Tibial artery (tissue), 4 donors: ENCODE measurements at regions not wholly inside any gene's neighbourhood (a gene's known extent, or its start where the extent isn't known, plus 50 kb on each side); places are given as distances from the start of the nearest gene placed in this dataset.

ENCODE experiments used
- DNase-seq, 2 donors: peaks; one replicate each; pipeline ENCODE4 v3.0.0-alpha.2; 2019
- H3K27ac ChIP-seq, 2 donors: fragments of 200-600 bp; sonication (generic) in 1 of 2; 1 replicate in 1 of 2; 2 replicates in 1 of 2; pipeline ENCODE4 v1.5.1; 2018 to 2019; ENCODE audit warnings: mild to moderate bottlenecking in 1 of 2
- H3K27me3 ChIP-seq, 2 donors: fragments of 200-600 bp; sonication (generic) in 1 of 2; one replicate each; pipeline versions ENCODE4 v1.5.1 to v1.6.0; 2016 to 2019
- H3K36me3 ChIP-seq, 3 donors: fragments of 200-600 bp; sonication (generic) in 2 of 3; one replicate each; pipeline ENCODE4 v1.5.1; 2016 to 2019; ENCODE audit warnings: mild to moderate bottlenecking in 2 of 3
- H3K4me1 ChIP-seq, 4 donors: fragments of 200-600 bp; sonication (generic) in 2 of 4; 1 replicate in 3 of 4; 2 replicates in 1 of 4; pipeline ENCODE4 v1.5.1; 2016 to 2019
- H3K4me3 ChIP-seq, 2 donors: fragments of 200-600 bp; sonication (generic) in 1 of 2; 1 replicate in 1 of 2; 2 replicates in 1 of 2; pipeline ENCODE4 v1.5.1; 2018 to 2019; ENCODE audit warnings: mild to moderate bottlenecking in 2 of 2
- H3K9me3 ChIP-seq, 3 donors: fragments of 200-600 bp; sonication (generic) in 1 of 3; one replicate each; pipeline ENCODE4 v1.5.1; 2016 to 2019
- CTCF ChIP-seq, 2 experiments: fragments of 200-600 bp in 1 of 2; fragments of 450-650 bp in 1 of 2; IDR thresholded peaks; one replicate each; pipeline ENCODE4 v1.5.1; 2017 to 2019; ENCODE audit warnings: antibody characterized with exemption in 2 of 2, mild to moderate bottlenecking in 1 of 2, moderate library complexity in 1 of 2
- intact Hi-C: fragments of 100-400 bp; cut with DNase I; formaldehyde crosslinking; loops from one replicate; pipeline ENCODE4 v1.15.0; 2023; ENCODE audit warnings: low total_unique reads

- DNase-seq: no peak
- H3K27ac ChIP-seq: no peak overlapping the region
- TF ChIP-seq CTCF (IDR thresholded peaks at IDR 0.05): no peak
These were observed 1044.2 kb downstream of the PLOD2 start for GRCh38 chr3:145116769-145117168.

GRCh38 chr3:145118303-145118702 lies 1042.7 kb downstream of the PLOD2 start:
- Histone ChIP-seq H3K4me3 (no peak overlapping the region), H3K36me3 (no peaks in the 10 kb centered on the region), H3K27me3 (no peaks in the 10 kb centered on the region), H3K27ac (no peak overlapping the region), H3K9me3 (no peaks in the 10 kb centered on the region), H3K4me1 (no peaks in the 10 kb centered on the region)
- TF ChIP-seq CTCF (IDR thresholded peaks at IDR 0.05): no peak
- intact Hi-C loops: no loop called here
- DNase-seq: no peak

More at GRCh38 chr3:145116769-145117168, 1044.2 kb downstream of the PLOD2 start:
- intact Hi-C loops: no loop called here
- no peaks in the 10 kb centered on the region for H3K36me3 ChIP-seq
- no peaks in the 10 kb centered on the region for H3K4me1 ChIP-seq
- H3K27me3 ChIP-seq: no peaks in the 10 kb centered on the region
- H3K4me3 ChIP-seq: no peak overlapping the region
- H3K9me3 ChIP-seq: no peaks in the 10 kb centered on the region

- TF ChIP-seq CTCF (IDR thresholded peaks at IDR 0.05): no peak
- intact Hi-C loops: no loop called here
- Histone ChIP-seq H3K27ac (no peak overlapping the region), H3K9me3 (no peaks in the 10 kb centered on the region), H3K27me3 (no peaks in the 10 kb centered on the region), H3K4me3 (no peak overlapping the region), H3K36me3 (no peaks in the 10 kb centered on the region), H3K4me1 (no peaks in the 10 kb centered on the region)
- DNase-seq: no peak
These were observed 1035.9 kb downstream of the PLOD2 start for GRCh38 chr3:145124900-145125678.

GRCh38 chr3:145133281-145133680 lies 1027.7 kb downstream of the PLOD2 start:
- no peak overlapping the region for H3K4me3 ChIP-seq
- TF ChIP-seq CTCF (IDR thresholded peaks at IDR 0.05): no peak
- DNase-seq: no peak
- H3K36me3 ChIP-seq: no peaks in the 10 kb centered on the region
- no peak overlapping the region for H3K27ac ChIP-seq
- H3K27me3 ChIP-seq: no peaks in the 10 kb centered on the region
- no peaks in the 10 kb centered on the region for H3K9me3 ChIP-seq
- intact Hi-C loops: no loop called here
- H3K4me1 ChIP-seq: no peaks in the 10 kb centered on the region

GRCh38 chr3:145134738-145135137 lies 1026.2 kb downstream of the PLOD2 start:
- DNase-seq: no peak
- no peaks in the 10 kb centered on the region for H3K4me1 ChIP-seq
- TF ChIP-seq CTCF (IDR thresholded peaks at IDR 0.05): no peak
- H3K27ac ChIP-seq: no peak overlapping the region
- H3K27me3 ChIP-seq: no peaks in the 10 kb centered on the region
- no peaks in the 10 kb centered on the region for H3K9me3 ChIP-seq
- no peaks in the 10 kb centered on the region for H3K36me3 ChIP-seq
- intact Hi-C loops: no loop called here
- H3K4me3 ChIP-seq: no peak overlapping the region
